SU-DHL-6 (cell line): ENCODE measurements at regions not wholly inside any gene's neighbourhood (a gene's known extent, or its start where the extent isn't known, plus 50 kb on each side); places are given as distances from the start of the nearest gene placed in this dataset.

Experiments used
- CTCF ChIP-seq: fragments of 200-600 bp; sonication (generic); IDR thresholded peaks from one replicate; pipeline ENCODE4 v1.5.1; 2017; ENCODE audit warnings: antibody characterized with exemption, mild to moderate bottlenecking, low read length, moderate library complexity; ENCODE audit not compliant: insufficient read depth, poor library complexity, severe bottlenecking
- EZH2phosphoT487 ChIP-seq: fragments of 200-600 bp; sonication (generic), shearing (Covaris generic); conservative IDR thresholded peaks from 2 replicates; pipeline ENCODE4 v1.6.1; 2018; ENCODE audit warnings: mild to moderate bottlenecking, antibody characterized with exemption, low read length, moderate library complexity, mixed read lengths

DNA sequence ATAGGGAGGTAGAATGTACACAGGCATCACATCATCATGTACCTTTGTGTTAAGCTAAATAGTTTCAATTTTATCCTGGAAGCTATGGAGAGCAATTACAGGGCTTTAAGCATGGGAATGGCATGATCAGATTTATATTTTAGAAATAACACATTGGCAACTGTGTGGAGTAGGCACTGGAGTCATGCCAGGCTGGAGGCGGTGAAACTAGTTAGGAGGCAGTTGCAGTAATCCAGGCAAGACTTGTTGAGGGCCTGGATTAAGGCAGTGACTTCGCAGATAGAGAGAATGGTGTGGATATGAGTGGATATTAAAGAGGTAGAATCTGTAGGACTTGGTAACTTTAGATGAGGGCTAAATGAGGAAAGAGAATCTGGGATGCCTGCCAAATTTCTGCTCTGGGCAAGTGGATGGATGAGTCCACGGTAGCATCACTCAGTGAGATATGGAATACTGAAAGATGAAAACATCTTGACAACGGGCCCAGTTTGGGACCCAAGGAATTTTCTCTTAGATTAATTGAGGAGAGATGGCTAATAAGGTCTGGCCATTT is 506.2 kb downstream of the FGF9 start:
- TF ChIP-seq CTCF (no peak), EZH2phosphoT487 (no peak)
